SK-N-SH (cell line): ENCODE measurements at regions not wholly inside any gene's neighbourhood (a gene's known extent, or its start where the extent isn't known, plus 50 kb on each side); places are given as distances from the start of the nearest gene placed in this dataset.

Experiments
- CTCF ChIA-PET: fragments of 300-600, 350-600 bp; formaldehyde crosslinking; extraction: SDS; loops from one replicate; lab custom pipeline; 2021; lab: Yijun Ruan, JAX
- POLR2A ChIA-PET: fragments of 350-600 bp; sonication (Branson Sonifier 250); formaldehyde crosslinking; extraction: SDS; loops from one replicate; lab custom pipeline; 2020; ENCODE audit warnings: antibody characterized with exemption, inconsistent platforms; lab: Yijun Ruan, JAX
- DNase-seq: peaks from one replicate; pipeline ENCODE4 v3.0.0; 2012
- H2AFZ ChIP-seq: fragments of 200-600 bp; sonication (generic); 2 replicates; pipeline ENCODE4 v1.8.1; 2016; ENCODE audit warnings: antibody characterized with exemption, mild to moderate bottlenecking, low read depth
- H3F3A ChIP-seq: fragments of 200-600 bp; sonication (generic); replicated peaks from 2 replicates; pipeline ENCODE3; 2016; ENCODE audit warnings: antibody characterized with exemption, mild to moderate bottlenecking; ENCODE audit not compliant: insufficient read depth
- H3K27ac ChIP-seq, 2 experiments: fragments of 200-500 bp in 1 of 2; fragments of 200-600 bp in 1 of 2; sonication (Bioruptor generic) in 1 of 2; sonication (generic), shearing (Covaris generic) in 1 of 2; 2 replicates each; pipeline versions ENCODE4 v1.5.1 to v1.6.1; 2014 to 2016; ENCODE audit warnings: low read depth in 2 of 2, inconsistent platforms in 1 of 2, low read length in 1 of 2, mild to moderate bottlenecking in 1 of 2, mixed read lengths in 1 of 2
- H3K27me3 ChIP-seq: fragments of 200-600 bp; sonication (generic), shearing (Covaris generic); 2 replicates; pipeline ENCODE4 v1.6.1; 2016; ENCODE audit warnings: mixed run types; ENCODE audit not compliant: insufficient read depth
- H3K36me3 ChIP-seq, 2 experiments: fragments of 200-500 bp in 1 of 2; fragments of 200-600 bp in 1 of 2; sonication (Bioruptor generic) in 1 of 2; sonication (generic) in 1 of 2; replicated peaks in 1 of 2; 2 replicates each; pipeline versions ENCODE3 to v1.5.1; 2014 to 2016; ENCODE audit warnings: low read length in 1 of 2, mild to moderate bottlenecking in 1 of 2; ENCODE audit not compliant: insufficient read depth in 2 of 2, control insufficient read depth in 1 of 2
- H3K4me1 ChIP-seq, 2 experiments: fragments of 200-500 bp in 1 of 2; fragments of 200-600 bp in 1 of 2; sonication (Bioruptor generic) in 1 of 2; sonication (generic), shearing (Covaris generic) in 1 of 2; 2 replicates each; pipeline versions ENCODE4 v1.5.1 to v1.6.1; 2014 to 2016; ENCODE audit warnings: low read depth in 1 of 2, low read length in 1 of 2, mixed run types in 1 of 2; ENCODE audit not compliant: insufficient read depth in 2 of 2, control insufficient read depth in 1 of 2
- H3K4me2 ChIP-seq: fragments of 200-600 bp; sonication (generic), shearing (Covaris generic); 2 replicates; pipeline ENCODE4 v1.6.1; 2017; ENCODE audit warnings: mixed run types
- H3K4me3 ChIP-seq, 2 experiments: fragments of 200-500 bp in 1 of 2; fragments of 200-600 bp in 1 of 2; sonication (Bioruptor generic) in 1 of 2; sonication (generic), shearing (Covaris generic) in 1 of 2; 2 replicates each; pipeline versions ENCODE4 v1.5.1 to v1.8.1; 2014 to 2016; ENCODE audit warnings: low read depth in 2 of 2, inconsistent platforms in 1 of 2, low read length in 1 of 2, mild to moderate bottlenecking in 1 of 2, mixed read lengths in 1 of 2, moderate library complexity in 1 of 2
- H3K79me2 ChIP-seq: fragments of 200-600 bp; sonication (generic); 2 replicates; pipeline ENCODE4 v1.8.1; 2017; ENCODE audit warnings: mild to moderate bottlenecking; ENCODE audit not compliant: insufficient read depth
- H3K9ac ChIP-seq: fragments of 200-600 bp; sonication (generic); 2 replicates; pipeline ENCODE4 v1.6.1; 2017; ENCODE audit warnings: mixed run types
- H3K9me2 ChIP-seq: fragments of 200-600 bp; sonication (generic); 2 replicates; pipeline ENCODE4 v1.6.1; 2017; ENCODE audit warnings: mixed run types
- H3K9me3 ChIP-seq: fragments of 200-600 bp; sonication (generic); 2 replicates; pipeline ENCODE4 v1.6.1; 2017; ENCODE audit warnings: mixed run types, mild to moderate bottlenecking, moderate library complexity
- H4K20me1 ChIP-seq: fragments of 200-600 bp; sonication (generic); 2 replicates; pipeline ENCODE4 v1.6.1; 2017; ENCODE audit warnings: mild to moderate bottlenecking, mixed run types; ENCODE audit not compliant: insufficient read depth
- CTCF ChIP-seq: fragments of 200-600 bp; sonication (generic); IDR thresholded peaks from 2 replicates; pipeline ENCODE4 v1.6.1; 2017; ENCODE audit warnings: antibody characterized with exemption, mild to moderate bottlenecking, moderate library complexity
- ELF1 ChIP-seq: IDR thresholded peaks from 2 replicates; pipeline ENCODE4 v1.4.0; 2012
- EP300 ChIP-seq, 2 experiments: IDR thresholded peaks; 2 replicates each; pipeline versions ENCODE4 v1.4.0 to v1.6.1; 2012; ENCODE audit warnings: borderline replicate concordance in 1 of 2, low read depth in 1 of 2, low read length in 1 of 2
- EZH2phosphoT487 ChIP-seq: fragments of 200-600 bp; sonication (generic); IDR thresholded peaks from 2 replicates; pipeline ENCODE4 v1.6.1; 2017; ENCODE audit warnings: low read depth, mixed run types, mild to moderate bottlenecking, antibody characterized with exemption, moderate library complexity, borderline replicate concordance
- FOSL2 ChIP-seq: IDR thresholded peaks from 2 replicates; pipeline ENCODE4 v1.4.0; 2012; ENCODE audit warnings: low read depth, mild to moderate bottlenecking, moderate library complexity, borderline replicate concordance
- FOXM1 ChIP-seq: IDR thresholded peaks from 2 replicates; pipeline ENCODE4 v1.4.0; 2012; ENCODE audit warnings: low read depth, mild to moderate bottlenecking
- GATA2 ChIP-seq: sonication (generic); formaldehyde crosslinking; IDR thresholded peaks from 2 replicates; pipeline ENCODE4 v1.5.0; 2020; ENCODE audit warnings: mild to moderate bottlenecking, missing genetic modification reagents
- IRF3 ChIP-seq: fragments of 150-350 bp; IDR thresholded peaks from 2 replicates; pipeline ENCODE4 v1.6.1; 2016; ENCODE audit warnings: mild to moderate bottlenecking, low read depth, low read length
- JUND ChIP-seq: IDR thresholded peaks from 2 replicates; pipeline ENCODE4 v1.4.0; 2012
- NFIC ChIP-seq: IDR thresholded peaks from 2 replicates; pipeline ENCODE4 v1.4.0; 2012; ENCODE audit warnings: borderline replicate concordance
- RAD21 ChIP-seq: IDR thresholded peaks from 2 replicates; pipeline ENCODE4 v1.6.1; 2012; ENCODE audit warnings: mild to moderate bottlenecking, low read length
- REST ChIP-seq: IDR thresholded peaks from 2 replicates; pipeline ENCODE4 v1.6.1; 2012; ENCODE audit warnings: mild to moderate bottlenecking, low read depth, low read length, moderate library complexity
- RFX5 ChIP-seq: IDR thresholded peaks from 2 replicates; pipeline ENCODE4 v1.6.1; 2012; ENCODE audit warnings: mild to moderate bottlenecking, improper control_type of control experiment, low read length
- RXRA ChIP-seq: IDR thresholded peaks from 2 replicates; pipeline ENCODE4 v1.4.0; 2012; ENCODE audit warnings: low read depth, mild to moderate bottlenecking, borderline replicate concordance
- SMC3 ChIP-seq: IDR thresholded peaks from 2 replicates; pipeline ENCODE4 v1.6.1; 2012; ENCODE audit warnings: low read depth, low read length, improper control_type of control experiment
- TCF12 ChIP-seq: IDR thresholded peaks from 2 replicates; pipeline ENCODE4 v1.4.0; 2012
- TEAD4 ChIP-seq: IDR thresholded peaks from 2 replicates; pipeline ENCODE4 v1.4.0; 2012; ENCODE audit warnings: mild to moderate bottlenecking, borderline replicate concordance; ENCODE audit not compliant: insufficient read depth
- USF1 ChIP-seq: IDR thresholded peaks from 2 replicates; pipeline ENCODE4 v1.4.0; 2012; ENCODE audit warnings: low read depth, borderline replicate concordance
- USF2 ChIP-seq: fragments of 150-350 bp; IDR thresholded peaks from 2 replicates; pipeline ENCODE4 v1.6.1; 2017; ENCODE audit warnings: antibody characterized with exemption, low read length, low read depth, borderline replicate concordance
- YY1 ChIP-seq: IDR thresholded peaks from 2 replicates; pipeline ENCODE4 v1.4.0; 2012; ENCODE audit warnings: low read depth, mild to moderate bottlenecking
- WGBS: methylation state at CpG from one replicate; pipeline ENCODE4 v1.1.6; 2017; ENCODE audit warnings: low lambda C conversion rate; 5-methylcytosine and 5-hydroxymethylcytosine counted together

- Histone ChIP-seq H3K9me2 (no peaks in the 10 kb centered on the region), H4K20me1 (no peaks in the 10 kb centered on the region), H3K4me1 (no peaks in the 10 kb centered on the region), H3K36me3 (no peaks in the 10 kb centered on the region), H2AFZ (no peak overlapping the region), H3K4me2 (no peak overlapping the region), H3K27me3 (no peaks in the 10 kb centered on the region), H3F3A (no peaks in the 10 kb centered on the region), H3K9ac (no peak overlapping the region), H3K27ac (no peak overlapping the region), H3K79me2 (no peaks in the 10 kb centered on the region), H3K4me3 (no peak overlapping the region), H3K9me3 (no peaks in the 10 kb centered on the region)
- ChIA-PET POLR2A (no interaction called here), CTCF (no interaction called here)
- no peak for DNase-seq
- WGBS = 50% methylated on average over 5 of the region's 5 CpGs
- no peak for TF ChIP-seq RXRA
- no peak for TF ChIP-seq USF2
- TF ChIP-seq JUND = no peak
- no peak for TF ChIP-seq RAD21
- TF ChIP-seq EP300 (IDR thresholded peaks at IDR 0.05; ENCODE audit: borderline replicate concordance in 1 of 2, low read depth in 1 of 2, low read length in 1 of 2) = no peak
- TF ChIP-seq TEAD4 = no peak
- TF ChIP-seq YY1 = no peak
- no peak for TF ChIP-seq SMC3
These were observed 58.2 kb upstream of the SLC25A13 start for GRCh38 chr7:96380111-96380512.

GRCh38 chr7:96377399-96377798, 55.5 kb upstream of the SLC25A13 start:
- DNase-seq = no peak
- Histone ChIP-seq H3K9me2 (no peaks in the 10 kb centered on the region), H3K36me3 (no peaks in the 10 kb centered on the region), H3K9me3 (no peaks in the 10 kb centered on the region), H3K4me1 (no peaks in the 10 kb centered on the region), H3K4me3 (no peak overlapping the region), H3K27ac (no peak overlapping the region), H2AFZ (no peak overlapping the region), H3K27me3 (no peaks in the 10 kb centered on the region), H3K79me2 (no peaks in the 10 kb centered on the region), H4K20me1 (no peaks in the 10 kb centered on the region), H3F3A (no peaks in the 10 kb centered on the region), H3K4me2 (no peak overlapping the region), H3K9ac (no peak overlapping the region)
- ChIA-PET CTCF (no interaction called here), POLR2A (no interaction called here)
- TF ChIP-seq EZH2phosphoT487 = no peak
- TF ChIP-seq NFIC = no peak
- no peak for TF ChIP-seq TCF12
- TF ChIP-seq USF1 = no peak
- TF ChIP-seq RFX5 = no peak
- TF ChIP-seq YY1 = no peak
- no peak for TF ChIP-seq REST
- no peak for TF ChIP-seq CTCF
- no peak for TF ChIP-seq FOSL2
- TF ChIP-seq FOXM1 = no peak
- no peak for TF ChIP-seq ELF1
- no peak for TF ChIP-seq IRF3
- no peak for TF ChIP-seq GATA2 (CRISPR knock-in tag)
